22Rv1 (cell line): ENCODE measurements at regions not wholly inside any gene's neighbourhood (a gene's known extent, or its start where the extent isn't known, plus 50 kb on each side); places are given as distances from the start of the nearest gene placed in this dataset.

Source experiments
- H3K27ac ChIP-seq: fragments of 450-650 bp; 2 replicates; pipeline ENCODE4 v1.5.1; 2017
- CTCF ChIP-seq: fragments of 450-650 bp; IDR thresholded peaks from 2 replicates; pipeline ENCODE4 v1.5.1; 2017; ENCODE audit warnings: mild to moderate bottlenecking
- ZFX ChIP-seq: fragments of 450-650 bp; IDR thresholded peaks from 2 replicates; pipeline ENCODE4 v1.6.1; 2017; ENCODE audit warnings: antibody characterized with exemption, borderline replicate concordance

- no peak overlapping the region for H3K27ac ChIP-seq
- TF ChIP-seq ZFX, result no peak
- TF ChIP-seq CTCF, result no peak
Observed at GRCh38 chr1:218735436-218736032, 390.4 kb downstream of the TGFB2 start.

GRCh38 chr1:218739426-218739825, 394.3 kb downstream of the TGFB2 start:
- H3K27ac ChIP-seq, result no peak overlapping the region
- TF ChIP-seq CTCF (no peak), ZFX (no peak)

- TF ChIP-seq CTCF (no peak), ZFX (no peak)
- no peak overlapping the region for H3K27ac ChIP-seq
Observed at GRCh38 chr1:218741852-218742251, 396.7 kb downstream of the TGFB2 start.

- no peak for TF ChIP-seq CTCF
- no peak for TF ChIP-seq ZFX
- H3K27ac ChIP-seq, result no peak overlapping the region
Observed at GRCh38 chr1:218742467-218743262, 397.5 kb downstream of the TGFB2 start.

- H3K27ac ChIP-seq, result no peak overlapping the region
- TF ChIP-seq ZFX (no peak), CTCF (no peak)
Observed at GRCh38 chr1:218743861-218744505, 398.8 kb downstream of the TGFB2 start.

GRCh38 chr1:218748071-218748470, 402.9 kb downstream of the TGFB2 start:
- TF ChIP-seq CTCF, result no peak
- no peak for TF ChIP-seq ZFX
- H3K27ac ChIP-seq, result no peak overlapping the region
